Retina (tissue), 1 donor: ENCODE measurements at regions not wholly inside any gene's neighbourhood (a gene's known extent, or its start where the extent isn't known, plus 50 kb on each side); places are given as distances from the start of the nearest gene placed in this dataset.

Source experiments
- DNase-seq: peaks from one replicate; pipeline ENCODE4 v3.0.0-alpha.2; 2016

DNA sequence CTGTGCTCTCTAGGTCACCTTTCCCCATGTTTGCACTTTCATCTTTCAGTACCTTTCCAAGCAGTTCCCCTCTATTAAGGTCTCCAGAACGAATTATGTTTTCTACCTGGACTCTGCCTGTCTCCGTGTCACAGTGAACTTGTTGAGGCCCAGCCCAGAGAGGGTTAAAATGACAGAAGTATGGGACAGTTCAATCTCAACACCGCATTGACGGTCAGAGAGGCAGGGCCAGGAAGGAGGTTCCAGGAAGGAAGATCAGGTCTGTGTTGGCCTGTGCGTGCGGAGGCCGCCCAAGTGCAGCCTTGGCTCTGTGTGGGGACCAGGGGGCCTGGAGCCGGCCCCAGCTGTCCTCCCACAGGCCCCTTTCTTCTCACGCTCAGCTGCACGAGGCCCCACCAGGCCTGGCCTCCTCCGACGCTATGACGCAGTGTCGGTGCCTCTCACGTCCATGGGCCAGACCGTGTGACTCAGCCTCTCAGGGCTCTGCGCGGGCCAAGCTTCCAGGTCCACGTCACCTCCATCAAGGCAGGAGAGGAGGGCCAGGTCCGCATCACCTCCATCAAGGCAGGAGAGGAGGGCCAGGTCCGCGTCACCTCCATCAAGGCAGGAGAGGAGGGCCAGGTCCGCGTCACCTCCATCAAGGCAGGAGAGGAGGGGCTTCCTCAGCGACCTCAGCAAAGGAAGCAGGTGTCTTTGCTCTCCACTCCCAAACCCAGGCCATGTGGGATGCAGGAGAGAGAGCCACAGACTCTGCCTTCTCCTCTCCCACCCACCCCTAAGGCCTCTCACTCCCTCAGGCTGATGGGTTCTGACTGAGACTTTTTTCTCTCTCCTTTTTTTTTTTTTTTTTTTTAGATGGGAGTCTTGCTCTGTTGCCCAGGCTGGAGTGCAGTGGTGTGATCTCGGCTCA lies 83.1 kb downstream of the CPN2 start:
- DNase-seq = peak; percentile 3

DNA sequence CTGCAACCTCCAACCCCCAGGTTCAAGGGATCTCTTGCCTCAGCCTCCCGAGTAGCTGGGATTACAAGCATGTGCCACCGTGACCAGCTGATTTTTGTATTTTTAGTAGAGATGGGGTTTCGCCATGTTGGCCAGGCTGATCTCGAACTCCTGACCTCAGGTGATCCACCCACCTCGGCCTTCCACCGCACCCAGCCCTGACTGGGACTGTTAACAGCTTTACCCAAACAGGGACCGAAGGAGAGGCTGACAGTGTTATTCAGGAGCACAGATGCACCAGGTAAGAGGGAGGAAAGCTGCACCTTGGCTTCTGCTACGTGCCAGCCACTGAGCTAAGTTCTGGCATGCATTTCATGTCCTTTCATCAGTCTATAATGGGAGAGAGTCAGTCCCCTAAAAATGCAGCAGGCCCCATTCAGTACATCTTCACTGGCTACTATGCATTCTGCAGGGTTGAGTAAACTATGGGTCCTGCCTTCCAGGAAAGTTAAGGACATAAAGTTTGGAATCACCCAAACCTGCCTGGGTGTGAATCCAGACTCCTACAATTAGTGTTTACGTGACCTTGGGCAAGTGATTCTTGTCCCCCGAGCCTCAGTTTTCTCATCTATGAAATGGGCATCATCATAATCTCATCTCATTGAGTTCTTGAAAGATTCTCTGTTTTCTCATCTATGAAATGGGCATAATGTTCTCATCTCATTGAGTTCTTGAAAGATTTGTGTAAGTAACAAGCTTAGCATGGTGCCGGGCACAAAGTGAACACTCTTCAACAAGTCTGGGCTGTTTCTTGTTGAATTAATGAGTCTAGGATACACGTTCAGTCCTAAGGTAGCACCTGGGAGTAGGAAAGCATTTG lies 82.2 kb downstream of the CPN2 start:
- DNase-seq = peak; percentile 2

DNA sequence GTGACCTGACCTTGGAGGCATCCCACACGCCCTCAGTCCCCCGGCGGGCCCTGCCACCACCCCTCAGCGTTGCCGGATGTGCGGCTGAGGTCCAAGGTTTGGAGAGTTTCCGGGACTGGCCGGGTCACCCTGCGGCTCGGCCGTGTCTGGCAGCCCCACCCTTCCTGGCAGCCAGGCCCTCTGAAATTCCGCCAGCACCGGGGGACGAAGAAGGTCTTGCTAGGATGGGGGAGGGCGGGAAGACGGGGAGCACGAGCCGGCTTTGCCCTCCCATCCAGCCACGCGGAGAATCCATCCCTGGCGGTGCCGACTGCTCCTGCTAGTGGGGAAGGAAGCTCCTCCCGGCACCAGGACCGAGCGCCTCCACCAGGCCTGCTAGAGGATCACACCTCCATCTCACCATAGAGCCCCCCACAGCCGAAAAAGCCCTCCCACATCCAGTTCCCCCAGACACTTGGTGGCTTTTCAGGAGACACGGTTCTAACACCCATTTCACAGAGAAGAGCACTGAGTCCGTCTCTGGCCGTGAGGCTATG lies 81.5 kb downstream of the CPN2 start:
- peak; percentile 38 for DNase-seq

DNA sequence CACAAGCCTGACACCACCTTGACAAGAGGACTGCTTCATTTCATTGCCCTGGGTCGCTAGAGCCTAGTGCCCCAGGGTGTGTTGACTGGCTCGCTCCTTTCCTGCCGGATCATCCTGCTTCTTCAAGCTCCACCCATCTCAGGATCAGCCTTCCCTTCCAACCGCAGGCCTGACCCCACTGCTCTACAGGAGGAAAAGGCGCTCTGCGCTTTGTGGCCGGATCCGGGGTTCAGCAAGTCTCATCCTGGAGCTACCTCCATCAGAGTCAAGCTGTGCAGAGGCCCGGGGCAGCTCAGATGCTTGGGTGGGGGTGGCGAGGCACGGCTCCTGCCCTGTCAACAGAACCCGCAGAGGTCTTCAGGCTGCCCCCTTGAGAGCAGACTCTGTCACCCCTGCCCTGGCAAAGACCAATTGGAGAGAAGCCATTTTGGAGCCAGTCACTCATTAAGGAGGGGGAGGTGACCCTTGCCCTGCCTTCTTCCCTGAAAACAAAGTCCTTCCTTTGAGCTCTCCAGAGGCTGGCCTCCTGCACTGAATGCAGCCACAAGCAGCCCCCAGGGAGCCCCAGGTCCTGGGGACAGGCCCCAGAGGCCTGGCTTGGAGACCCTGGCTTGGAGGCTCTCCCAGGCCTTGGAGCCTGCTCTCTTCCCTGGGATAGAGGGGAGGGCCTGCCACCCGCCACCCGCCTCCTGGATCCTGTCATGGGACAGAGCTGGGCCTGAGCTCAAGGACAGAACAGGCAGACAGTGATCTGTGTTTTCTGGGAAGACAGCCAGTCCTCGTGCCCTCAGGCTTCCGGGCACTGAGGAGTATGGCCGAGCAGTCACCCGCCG lies 80.3 kb downstream of the CPN2 start:
- DNase-seq = peak; percentile 49

DNA sequence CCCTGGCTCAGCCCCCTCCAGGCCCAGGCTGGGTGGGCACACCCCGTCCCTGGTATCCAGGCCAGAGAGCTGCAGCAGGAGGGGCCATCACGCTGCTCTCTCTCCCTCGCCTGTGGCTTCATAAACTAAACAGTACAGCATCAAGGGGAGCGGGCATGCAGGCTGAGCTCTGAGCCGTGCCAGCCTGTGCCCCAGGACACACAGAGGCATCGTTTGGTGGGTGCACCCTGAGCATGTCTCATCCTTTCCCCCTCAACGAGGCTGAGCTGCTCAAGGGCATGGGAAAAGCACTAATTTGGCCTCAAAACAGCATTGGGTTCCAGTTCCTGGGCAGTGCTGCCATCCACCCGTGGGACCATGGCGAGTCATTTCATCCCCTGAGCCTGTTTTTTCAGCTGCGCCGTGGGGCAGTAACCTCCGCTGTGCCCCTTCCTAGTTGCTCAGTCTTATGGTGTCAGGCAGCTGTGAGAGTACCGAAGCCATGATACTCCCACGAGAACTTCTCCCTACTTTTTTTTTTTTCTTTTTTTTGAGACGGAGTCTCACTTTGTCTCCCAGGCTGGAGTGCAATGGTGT lies 79.6 kb downstream of the CPN2 start:
- DNase-seq = no peak

DNA sequence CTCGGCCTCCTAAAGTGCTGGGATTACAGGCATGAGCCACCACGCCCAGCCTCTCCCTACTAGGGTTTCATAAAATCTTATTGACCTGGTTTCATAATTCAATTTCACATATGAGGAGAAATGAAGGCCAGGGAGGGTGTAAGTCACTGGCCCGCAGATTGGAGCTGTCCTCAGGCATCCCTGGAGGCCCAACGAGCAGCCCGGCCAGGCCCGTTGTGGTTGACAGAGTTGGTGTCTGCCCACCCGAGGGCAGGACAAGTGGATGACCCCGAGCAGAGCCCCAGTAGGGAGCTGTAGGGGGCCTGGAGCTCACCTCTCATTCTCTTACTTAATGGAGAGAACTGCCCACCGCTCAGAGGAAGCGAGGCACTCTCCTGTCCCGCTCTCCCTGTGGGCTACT lies 78.9 kb downstream of the CPN2 start:
- DNase-seq = no peak

DNA sequence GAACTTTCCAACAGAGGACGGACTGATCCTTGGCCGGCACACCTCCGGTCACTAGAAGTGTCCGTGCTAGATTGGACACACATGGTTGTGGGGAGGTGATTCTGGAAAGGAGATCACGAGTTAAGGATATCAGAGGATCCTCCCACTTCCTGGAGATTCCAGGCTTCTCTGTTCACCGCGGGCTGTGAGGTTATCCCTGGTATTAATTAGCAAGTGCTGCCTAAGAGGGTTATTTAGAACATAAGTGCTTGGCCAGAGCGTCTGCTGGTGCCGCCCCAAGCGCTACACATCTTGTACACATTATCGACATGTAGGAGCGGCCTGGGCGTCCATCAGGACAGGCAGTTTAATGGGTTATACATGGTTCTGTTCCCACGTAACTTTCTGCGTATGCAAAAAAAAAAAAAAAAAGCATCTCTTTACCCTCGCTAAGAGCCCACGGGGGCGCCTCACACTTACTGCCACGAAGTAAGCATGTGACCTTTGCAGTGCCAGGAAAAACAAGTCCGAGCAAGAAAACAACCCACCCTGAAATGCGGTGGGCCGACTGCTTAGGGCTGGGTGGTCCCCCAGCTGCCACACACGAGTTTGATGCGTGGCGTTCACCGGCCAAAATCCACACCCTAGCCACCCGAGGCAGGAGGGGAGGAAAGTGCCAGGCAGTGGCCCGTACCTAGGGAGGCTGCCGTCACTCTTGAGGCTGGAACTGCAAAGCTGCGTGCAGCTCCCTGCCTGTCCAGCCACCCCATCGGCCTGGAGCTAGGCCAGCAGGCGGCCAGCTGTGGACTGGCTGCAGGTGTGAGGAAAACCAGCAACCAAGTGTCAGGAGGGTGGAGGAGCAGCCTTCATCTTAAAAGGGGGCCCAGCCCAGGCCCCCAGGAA lies 78.0 kb downstream of the CPN2 start:
- DNase-seq = no peak

DNA sequence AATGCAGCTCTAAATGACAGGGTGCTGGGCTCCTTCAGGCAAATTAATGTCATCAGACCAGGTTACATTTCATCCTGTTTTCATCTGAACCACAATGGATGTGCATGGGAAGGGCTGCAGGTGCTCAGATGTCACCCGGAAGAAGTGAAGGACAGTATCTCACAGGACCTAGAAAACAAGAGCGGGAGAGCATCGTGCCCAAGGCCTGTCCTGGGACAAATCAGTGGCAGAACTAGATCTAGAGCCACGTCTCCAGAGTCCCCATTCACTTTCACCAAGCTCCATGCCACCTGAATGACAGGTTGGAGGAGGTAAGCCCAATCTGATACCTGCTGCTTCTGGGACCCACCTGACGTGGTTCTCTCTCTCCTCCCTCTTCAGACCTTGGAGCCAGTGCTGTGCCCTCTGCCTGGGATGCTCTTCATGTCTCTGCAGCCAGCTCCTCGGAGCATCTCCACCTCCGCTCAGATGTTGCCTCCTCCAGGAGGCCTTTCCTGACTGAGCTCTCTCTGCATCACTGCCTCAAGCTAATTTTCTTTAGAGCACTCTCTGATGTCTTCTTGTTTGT lies 77.3 kb downstream of the CPN2 start:
- DNase-seq = no peak

DNA sequence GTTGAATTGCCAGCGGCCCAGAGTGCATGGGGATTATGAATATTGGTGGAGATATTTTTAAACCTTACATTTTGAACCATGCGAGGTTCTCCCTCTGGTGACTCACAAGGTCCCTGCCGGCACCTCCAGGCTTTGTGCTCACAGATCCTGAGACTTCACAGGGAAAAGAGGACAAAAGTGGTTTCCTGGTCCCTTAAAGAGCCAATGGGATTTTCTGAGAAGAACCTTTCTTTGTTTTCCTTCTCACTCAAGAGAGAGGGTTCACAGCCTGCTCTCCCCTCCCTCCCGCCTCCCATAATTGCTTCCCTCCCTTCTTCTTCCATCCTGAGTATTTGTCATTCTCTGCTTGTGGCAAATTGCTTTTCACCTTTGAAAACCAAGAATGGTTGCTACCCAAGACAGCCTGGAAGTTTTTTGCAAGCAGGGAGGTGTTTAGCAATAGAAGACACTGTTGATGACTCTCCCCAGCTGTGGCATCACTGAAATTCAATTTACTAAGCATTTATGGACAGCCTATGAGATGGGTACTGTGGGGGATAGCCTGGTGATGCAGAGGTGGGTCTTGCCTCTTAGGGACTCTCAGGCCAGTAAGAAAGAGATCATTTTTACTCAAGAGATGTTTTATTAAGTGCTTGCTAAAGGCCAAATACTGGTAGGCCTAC lies 76.6 kb downstream of the CPN2 start:
- no peak for DNase-seq

DNA sequence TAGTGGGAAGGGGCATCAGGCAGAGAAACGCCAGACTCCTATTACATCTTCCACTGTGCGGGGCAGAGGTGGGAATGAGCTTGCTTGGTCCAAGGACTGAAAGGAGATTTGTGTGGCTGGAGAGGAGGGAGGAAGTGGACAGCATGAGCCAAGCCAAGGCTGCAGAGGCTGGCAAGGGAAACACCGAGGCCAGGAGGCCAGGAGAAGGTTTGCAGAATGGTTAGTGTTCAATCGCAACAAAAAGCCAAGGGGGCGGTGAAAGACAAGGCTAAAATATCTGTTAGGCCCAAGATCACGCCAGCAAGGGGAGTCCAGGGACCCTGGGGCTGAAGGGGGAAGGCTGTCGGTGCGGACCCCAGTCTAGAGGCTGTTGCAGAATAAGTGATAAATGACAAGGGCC lies 75.8 kb downstream of the CPN2 start:
- DNase-seq = no peak

DNA sequence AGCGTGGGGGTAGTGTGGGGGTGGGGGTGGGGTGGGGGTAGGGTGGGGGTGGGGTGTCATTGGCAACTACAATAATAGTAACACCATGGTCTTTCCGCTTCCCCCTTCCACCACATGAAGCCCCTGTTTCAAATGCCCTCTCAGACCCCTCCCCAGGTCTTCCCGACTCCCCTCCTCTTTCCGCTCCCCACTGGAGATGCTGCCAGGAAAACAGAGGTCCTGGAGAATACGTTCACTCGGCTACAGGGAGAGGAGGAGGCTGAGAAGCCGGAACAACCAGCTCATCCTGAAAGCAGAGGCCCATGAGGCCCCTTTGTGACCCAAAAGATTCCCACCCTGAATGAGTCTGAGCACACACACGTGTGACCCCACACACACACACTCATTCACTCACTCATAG lies 75.4 kb downstream of the CPN2 start:
- DNase-seq = no peak

DNA sequence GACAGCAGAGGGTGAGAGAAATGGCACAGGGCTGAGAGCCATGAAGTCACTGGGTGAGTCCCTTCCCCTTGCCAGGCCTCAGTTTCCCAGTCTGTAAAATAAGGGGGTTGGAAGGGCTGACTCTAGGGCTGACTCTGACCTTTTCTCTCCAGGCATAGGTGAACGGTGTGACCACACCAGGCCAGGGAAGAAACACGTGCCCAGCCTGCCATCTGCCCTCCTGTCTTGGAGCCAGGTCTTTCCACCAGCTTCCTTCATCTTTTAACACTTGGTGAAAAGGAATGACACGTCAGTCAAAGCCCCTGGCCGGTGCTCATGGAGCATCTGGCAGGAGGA lies 74.4 kb downstream of the CPN2 start:
- no peak for DNase-seq

DNA sequence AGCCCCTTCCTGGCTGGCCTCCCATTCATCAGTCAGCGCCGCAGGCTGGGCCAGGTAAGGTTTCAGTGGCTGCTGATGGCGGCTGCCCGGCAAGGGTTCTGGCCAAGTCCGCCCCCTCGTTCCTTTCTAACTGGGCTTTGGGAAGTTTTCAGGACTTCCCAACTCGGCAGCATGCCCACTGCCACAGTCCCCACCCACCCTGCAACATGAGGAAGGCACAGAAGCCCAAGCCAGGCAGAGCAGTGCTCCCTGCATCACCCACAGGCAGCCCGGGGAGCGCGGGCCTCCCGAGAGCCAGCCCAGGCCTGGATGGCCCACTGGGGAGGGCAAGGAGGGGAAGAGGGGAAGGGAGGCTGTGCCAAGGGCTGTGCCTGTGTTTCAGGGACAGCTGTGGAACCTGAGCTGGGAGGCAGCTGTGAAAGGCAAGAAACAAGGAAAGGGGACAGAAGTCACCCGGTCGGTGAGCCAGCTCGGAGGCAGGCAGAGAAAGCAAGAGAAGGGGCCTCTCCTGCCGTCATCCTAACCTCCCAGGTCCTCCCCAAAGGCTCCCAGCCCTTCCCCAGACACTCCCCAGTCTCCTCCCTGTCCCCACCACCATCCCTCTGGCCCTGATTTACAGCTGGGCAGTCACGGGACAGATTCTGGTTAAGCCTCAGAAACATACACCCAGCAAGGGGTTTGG lies 73.9 kb downstream of the CPN2 start:
- no peak for DNase-seq

DNA sequence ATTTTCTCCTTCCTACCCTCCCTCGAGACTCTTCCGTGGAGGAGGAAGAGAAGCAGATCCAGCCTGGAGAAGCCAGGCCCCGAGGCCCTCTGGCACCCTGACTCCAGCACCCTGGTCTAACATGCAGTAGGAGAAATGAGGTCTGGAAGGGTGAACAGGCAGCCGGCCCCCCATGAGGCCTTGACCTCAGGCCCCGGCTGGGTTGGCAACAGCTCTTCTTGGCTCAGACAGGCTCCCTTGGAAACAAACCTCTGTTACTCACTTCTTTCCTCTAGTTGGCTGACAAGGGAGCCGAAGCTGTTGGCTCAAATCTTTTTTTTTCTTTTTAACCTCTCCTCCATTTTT lies 73.4 kb downstream of the CPN2 start:
- DNase-seq = no peak

DNA sequence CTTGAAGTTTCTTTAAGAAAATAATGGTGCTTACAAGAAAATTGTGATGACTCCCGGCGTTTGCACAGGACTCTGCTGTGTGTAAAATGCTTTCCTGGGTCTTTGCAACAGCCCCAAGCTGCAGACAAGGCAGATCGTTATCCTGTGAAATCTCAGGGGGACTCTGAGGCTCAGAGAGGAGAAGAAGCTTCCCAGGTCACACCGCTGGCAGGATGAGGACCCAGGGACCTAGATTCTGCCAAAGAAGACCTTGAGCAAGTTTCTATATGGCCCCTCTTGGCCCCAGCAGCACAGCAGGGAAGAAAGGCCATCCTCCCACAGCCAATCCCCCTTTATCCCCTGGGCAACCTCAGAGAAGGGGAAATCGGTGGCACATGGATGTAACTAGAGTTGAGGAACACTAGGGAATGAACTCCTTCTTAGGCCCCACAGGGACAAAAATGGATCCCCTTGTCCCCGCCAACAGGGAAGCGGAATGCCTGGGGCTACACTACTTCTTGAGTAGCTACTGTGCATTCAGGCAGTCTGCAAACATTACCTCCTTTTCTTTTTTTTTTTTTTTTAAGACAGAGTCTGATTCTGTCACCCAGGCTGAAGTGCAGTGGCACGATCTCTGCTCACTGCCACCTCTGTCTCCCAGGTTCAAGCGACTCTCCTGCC lies 72.8 kb downstream of the CPN2 start:
- DNase-seq = no peak

DNA sequence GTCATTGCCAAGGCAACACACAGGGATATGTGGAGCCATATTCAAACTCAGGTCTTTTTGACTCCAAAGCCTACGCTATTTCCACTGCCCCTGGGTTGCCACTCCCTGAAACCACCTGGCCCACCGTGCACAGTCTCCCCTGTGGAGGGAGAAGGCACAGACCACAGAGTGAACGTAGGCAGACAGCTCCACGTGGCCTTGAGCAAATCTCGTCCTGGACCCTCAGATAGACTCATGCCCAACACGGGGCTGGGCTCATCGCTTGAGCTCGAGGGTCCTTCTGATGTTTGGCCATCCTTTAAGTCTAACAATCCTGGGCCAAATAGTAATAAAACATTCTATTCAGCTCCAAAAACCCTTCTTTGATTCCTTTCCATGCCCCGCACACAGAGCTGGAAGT lies 72.0 kb downstream of the CPN2 start:
- DNase-seq = no peak

DNA sequence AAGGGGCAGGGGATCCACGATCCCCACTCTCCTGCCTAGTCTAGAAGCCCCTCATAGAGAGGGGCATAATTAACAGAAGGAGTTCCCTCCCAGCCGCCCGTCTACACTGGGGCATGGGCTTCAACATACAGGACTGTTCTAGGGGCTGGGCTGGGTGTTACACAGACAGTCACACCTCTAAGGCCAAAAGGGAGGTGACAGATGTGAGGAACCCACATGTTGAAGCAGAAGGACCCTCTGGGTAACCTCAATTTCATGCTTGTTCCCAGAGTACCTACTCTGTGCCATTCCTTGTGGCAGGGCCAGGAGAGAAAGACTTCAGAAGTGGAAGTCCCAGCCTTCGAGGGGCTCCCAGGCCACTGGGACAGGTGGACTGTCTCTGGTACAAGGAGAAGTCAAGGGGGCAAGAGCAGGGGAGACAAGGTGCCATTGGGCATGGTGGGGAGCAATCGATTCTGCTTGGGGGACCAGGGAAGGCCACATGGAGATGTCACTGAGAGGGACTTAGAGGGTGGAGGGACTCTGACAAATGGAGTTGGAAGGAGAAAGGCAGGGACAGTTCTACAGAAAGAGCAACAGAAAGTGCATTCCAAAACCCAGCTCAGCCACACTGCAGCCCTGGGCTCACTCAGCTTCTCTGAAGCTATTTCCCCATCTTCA lies 71.3 kb downstream of the CPN2 start:
- DNase-seq = no peak

DNA sequence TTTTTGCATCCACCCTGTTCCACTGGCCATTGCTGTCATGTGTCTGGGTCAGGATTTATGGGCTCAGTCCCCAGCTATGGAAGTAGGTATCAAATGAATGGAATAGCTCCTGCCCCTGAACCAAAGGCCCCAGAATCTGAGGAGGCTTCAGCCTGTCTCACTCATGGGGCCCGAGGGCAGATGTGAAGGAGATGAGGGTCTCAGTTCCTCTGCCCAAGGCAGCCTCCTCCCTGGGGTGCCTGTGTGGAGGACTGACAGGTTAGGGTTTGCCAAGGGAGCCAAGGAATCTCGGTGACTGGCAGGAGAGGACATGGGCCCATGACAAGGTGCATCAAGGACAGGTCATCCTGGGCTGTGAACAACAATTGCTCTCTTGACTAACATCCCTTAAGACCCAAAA lies 70.4 kb downstream of the CPN2 start:
- no peak for DNase-seq

DNA sequence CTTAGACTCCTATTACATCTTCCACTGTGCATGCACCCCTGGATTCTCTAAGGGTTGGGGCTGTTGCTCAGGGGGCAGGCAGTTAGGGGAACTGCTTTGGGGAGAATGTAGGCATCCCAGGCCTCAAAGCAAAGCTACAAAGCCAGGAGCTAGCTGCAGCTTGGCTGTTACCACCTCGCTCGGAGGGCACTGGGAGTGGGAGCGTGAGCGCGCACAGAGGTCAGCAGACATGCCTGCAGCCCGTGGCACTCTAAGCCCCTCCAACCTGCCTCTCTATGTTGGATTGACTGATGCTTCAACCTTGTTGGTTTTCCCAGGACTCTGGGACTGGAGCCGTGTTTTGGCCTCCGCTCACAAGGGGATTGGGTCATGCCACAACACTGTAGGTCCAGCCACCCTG lies 69.8 kb downstream of the CPN2 start:
- DNase-seq = no peak
